Astrocyte of the spinal cord (primary cell): ENCODE measurements at regions not wholly inside any gene's neighbourhood (a gene's known extent, or its start where the extent isn't known, plus 50 kb on each side); places are given as distances from the start of the nearest gene placed in this dataset.

Experiments
- DNase-seq: peaks from one replicate; pipeline ENCODE4 v3.0.0; 2011; ENCODE audit warnings: low read depth, low spot score
- H3K4me3 ChIP-seq: 2 replicates; pipeline ENCODE4 v1.5.1; 2011; ENCODE audit warnings: low read depth, mild to moderate bottlenecking, low read length, moderate library complexity
- CTCF ChIP-seq: IDR thresholded peaks from 2 replicates; pipeline ENCODE4 v1.5.1; 2012; ENCODE audit warnings: low read depth, mild to moderate bottlenecking, low read length, inconsistent platforms
- in situ Hi-C: cut with HindIII; loops from 2 replicates; pipeline ENCODE4 v1.10.0; 2017; ENCODE audit warnings: low sequenced_read_pairs

GRCh38 chr6:150668900-150669302 is 69.2 kb downstream of the PLEKHG1 start:
- no peak overlapping the region for H3K4me3 ChIP-seq
- no peak for TF ChIP-seq CTCF
- in situ Hi-C loops, result no loop called here
- DNase-seq, result no peak

- in situ Hi-C loops, result no loop called here
- DNase-seq, result no peak
- H3K4me3 ChIP-seq, result no peak overlapping the region
- TF ChIP-seq CTCF, result no peak
Measured at GRCh38 chr6:150670311-150670710, 70.6 kb downstream of the PLEKHG1 start.

GRCh38 chr6:150672800-150673199 is 73.1 kb downstream of the PLEKHG1 start:
- H3K4me3 ChIP-seq, result no peak overlapping the region
- TF ChIP-seq CTCF, result no peak
- no peak for DNase-seq
- in situ Hi-C loops, result no loop called here

GRCh38 chr6:150673720-150674346 is 74.1 kb downstream of the PLEKHG1 start:
- in situ Hi-C loops, result no loop called here

GRCh38 chr6:150676344-150676743 is 76.7 kb downstream of the PLEKHG1 start:
- no peak for TF ChIP-seq CTCF
- no peak for DNase-seq
- no peak overlapping the region for H3K4me3 ChIP-seq
- in situ Hi-C loops, result no loop called here

More at GRCh38 chr6:150673720-150674346, 74.1 kb downstream of the PLEKHG1 start:
- TF ChIP-seq CTCF, result no peak
- DNase-seq, result no peak
- H3K4me3 ChIP-seq, result no peak overlapping the region

- H3K4me3 ChIP-seq, result no peak overlapping the region
- in situ Hi-C loops, result no loop called here
- no peak for DNase-seq
- no peak for TF ChIP-seq CTCF
Measured at GRCh38 chr6:150676772-150677171, 77.1 kb downstream of the PLEKHG1 start.
